Right lobe of liver (tissue), 6 donors: ENCODE measurements at regions not wholly inside any gene's neighbourhood (a gene's known extent, or its start where the extent isn't known, plus 50 kb on each side); places are given as distances from the start of the nearest gene placed in this dataset.

Experiments
- ATAC-seq, 4 donors: fragments of 200-7000 bp; cut with Tn5 transposase; one replicate each; pipeline ENCODE4 v1.9.1; 2020; ENCODE audit warnings: mild to moderate bottlenecking in 4 of 4, moderate library complexity in 4 of 4
- DNase-seq, 3 donors: peaks; one replicate each; pipeline ENCODE4 v3.0.0-alpha.2; 2020
- H3K27ac ChIP-seq, 3 donors: fragments of 200-600 bp; one replicate each; pipeline ENCODE4 v1.8.0; 2022
- H3K27me3 ChIP-seq, 2 donors: fragments of 200-600 bp; one replicate each; pipeline ENCODE4 v1.8.0; 2022
- H3K36me3 ChIP-seq, 4 donors: fragments of 200-600 bp; sonication (generic) in 1 of 4; one replicate each; pipeline versions ENCODE4 v1.5.1 to v1.8.0; 2017 to 2022; ENCODE audit warnings: control low read depth in 1 of 4
- H3K4me1 ChIP-seq, 4 donors: fragments of 200-600 bp; sonication (generic) in 1 of 4; one replicate each; pipeline versions ENCODE4 v1.5.1 to v1.8.0; 2017 to 2022; ENCODE audit warnings: control low read depth in 1 of 4
- H3K4me3 ChIP-seq, 3 donors: fragments of 200-600 bp; one replicate each; pipeline ENCODE4 v1.8.0; 2022
- H3K9me3 ChIP-seq, 4 donors: fragments of 200-600 bp; sonication (generic) in 1 of 4; one replicate each; pipeline versions ENCODE4 v1.5.1 to v1.8.0; 2017 to 2022; ENCODE audit warnings: control low read depth in 1 of 4
- CTCF ChIP-seq, 4 donors: fragments of 200-600 bp in 3 of 4; fragments of 450-650 bp in 1 of 4; IDR thresholded peaks; one replicate each; pipeline versions ENCODE4 v1.5.1 to v1.8.0; 2016 to 2022; ENCODE audit warnings: antibody characterized with exemption in 4 of 4, mild to moderate bottlenecking in 2 of 4
- POLR2A ChIP-seq: fragments of 450-650 bp; IDR thresholded peaks from one replicate; pipeline ENCODE4 v1.6.1; 2017; ENCODE audit warnings: antibody characterized with exemption, mild to moderate bottlenecking
- WGBS: methylation state at CpG from one replicate; pipeline ENCODE4 v1.1.6; 2018; ENCODE audit warnings: low coverage, low lambda C conversion rate; ENCODE audit not compliant: insufficient coverage; ENCODE audit errors: missing lambda C conversion rate; 5-methylcytosine and 5-hydroxymethylcytosine counted together
- intact Hi-C, 2 donors: fragments of 100-400 bp; cut with DNase I; formaldehyde crosslinking; loops; one replicate each; pipeline versions ENCODE4 v1.11.2 to v1.14.1; 2022
- donor health status: DM: no; HTN: yes; CAD: no.
- donor health status: DM: no; HTN: no; CAD: no.
- donor health status: DM: no; HTN: no; CAD: no.
- donor health status: DM: no; HTN: yes; CAD: no.
- donor health status: DM: no; HTN: yes; CAD: no.

- DNase-seq (no peak), ATAC-seq (no peak)
- Histone ChIP-seq H3K36me3 (no peaks in the 10 kb centered on the region), H3K9me3 (no peaks in the 10 kb centered on the region), H3K27me3 (no peaks in the 10 kb centered on the region), H3K4me1 (no peaks in the 10 kb centered on the region), H3K27ac (no peak overlapping the region), H3K4me3 (no peak overlapping the region)
- TF ChIP-seq POLR2A (no peak), CTCF (IDR thresholded peaks at IDR 0.05) (no peak)
- 90% methylated on average over 4 of the region's 4 CpGs for WGBS
- intact Hi-C loops, result no loop called here
Measured at GRCh38 chr9:105968811-105969466, 274.6 kb downstream of the TMEM38B start.

GRCh38 chr9:105969636-105970035 is 275.3 kb downstream of the TMEM38B start:
- no peak for ATAC-seq
- 63% methylated on average over 1 of the region's 1 CpG for WGBS

GRCh38 chr9:105971986-105972385 is 277.6 kb downstream of the TMEM38B start:
- ATAC-seq, result no peak

More at GRCh38 chr9:105969636-105970035, 275.3 kb downstream of the TMEM38B start:
- TF ChIP-seq POLR2A (no peak), CTCF (IDR thresholded peaks at IDR 0.05) (no peak)
- DNase-seq, result no peak
- Histone ChIP-seq H3K4me1 (no peaks in the 10 kb centered on the region), H3K9me3 (no peaks in the 10 kb centered on the region), H3K27me3 (no peaks in the 10 kb centered on the region), H3K27ac (no peak overlapping the region), H3K36me3 (no peaks in the 10 kb centered on the region), H3K4me3 (no peak overlapping the region)
- intact Hi-C loops, result no loop called here

GRCh38 chr9:105972466-105973204 is 278.3 kb downstream of the TMEM38B start:
- no peak overlapping the region for H3K4me3 ChIP-seq
- H3K27ac ChIP-seq, result no peak overlapping the region
- no peaks in the 10 kb centered on the region for H3K36me3 ChIP-seq
- no peaks in the 10 kb centered on the region for H3K27me3 ChIP-seq
- TF ChIP-seq CTCF (IDR thresholded peaks at IDR 0.05), result no peak
- no peak for TF ChIP-seq POLR2A
- H3K4me1 ChIP-seq, result no peaks in the 10 kb centered on the region
- no peaks in the 10 kb centered on the region for H3K9me3 ChIP-seq
- DNase-seq (no peak), ATAC-seq (no peak)
- intact Hi-C loops, result no loop called here
- WGBS, result 64% methylated on average over 6 of the region's 6 CpGs

More at GRCh38 chr9:105971986-105972385, 277.6 kb downstream of the TMEM38B start:
- no peak for DNase-seq
- Histone ChIP-seq H3K4me3 (no peak overlapping the region), H3K27ac (no peak overlapping the region), H3K36me3 (no peaks in the 10 kb centered on the region), H3K4me1 (no peaks in the 10 kb centered on the region), H3K27me3 (no peaks in the 10 kb centered on the region), H3K9me3 (no peaks in the 10 kb centered on the region)
- WGBS, result 35% methylated on average over 2 of the region's 2 CpGs
- TF ChIP-seq CTCF (IDR thresholded peaks at IDR 0.05), result no peak
- TF ChIP-seq POLR2A, result no peak
- intact Hi-C loops, result no loop called here
